HL-60 (cell line): ENCODE measurements at regions not wholly inside any gene's neighbourhood (a gene's known extent, or its start where the extent isn't known, plus 50 kb on each side); places are given as distances from the start of the nearest gene placed in this dataset.

Experiments
- DNase-seq, 2 experiments: peaks; one replicate each; pipeline ENCODE4 v3.0.0-alpha.2; 2010 to 2020; ENCODE audit warnings: low read depth in 1 of 2, low spot score in 1 of 2
- H3K27ac ChIP-seq: fragments of 250-450 bp; sonication (Bioruptor Pico); replicated peaks from 2 replicates; pipeline ENCODE4 v1.5.1; 2020; ENCODE audit warnings: mild to moderate bottlenecking, moderate library complexity
- H3K27me3 ChIP-seq: fragments of 250-450 bp; sonication (Bioruptor Pico); 2 replicates; pipeline ENCODE4 v1.5.1; 2021; ENCODE audit warnings: mild to moderate bottlenecking, moderate library complexity; ENCODE audit not compliant: insufficient read depth, poor library complexity, severe bottlenecking
- H3K4me3 ChIP-seq: replicated peaks from 2 replicates; pipeline ENCODE4 v1.5.1; 2011; ENCODE audit warnings: mild to moderate bottlenecking, control low read depth, low read length; ENCODE audit not compliant: insufficient read depth
- CTCF ChIP-seq: IDR thresholded peaks from one replicate; pipeline ENCODE4 v1.5.1; 2011; ENCODE audit warnings: low read length, control low read depth, inconsistent platforms; ENCODE audit not compliant: insufficient read depth
- GABPA ChIP-seq: IDR thresholded peaks from 2 replicates; pipeline ENCODE4 v1.6.1; 2012; ENCODE audit warnings: low read depth
- POLR2AphosphoS5 ChIP-seq: IDR thresholded peaks from 2 replicates; pipeline ENCODE4 v1.6.1; 2012; ENCODE audit warnings: low read depth
- SPI1 ChIP-seq: IDR thresholded peaks from 2 replicates; pipeline ENCODE4 v1.6.1; 2012; ENCODE audit warnings: low read depth, mild to moderate bottlenecking, borderline replicate concordance
- TF ChIP-seq, protein P1 (sequence below): IDR thresholded peaks from 2 replicates; pipeline ENCODE4 v1.6.1; 2012; ENCODE audit warnings: low read depth; ENCODE audit not compliant: insufficient replicate concordance

- Histone ChIP-seq H3K4me3 (no peak overlapping the region), H3K27me3 (no peaks in the 10 kb centered on the region), H3K27ac (no peak overlapping the region)
- no peak for TF ChIP-seq CTCF
- TF ChIP-seq GABPA: no peak
- TF ChIP-seq, protein P1, sequence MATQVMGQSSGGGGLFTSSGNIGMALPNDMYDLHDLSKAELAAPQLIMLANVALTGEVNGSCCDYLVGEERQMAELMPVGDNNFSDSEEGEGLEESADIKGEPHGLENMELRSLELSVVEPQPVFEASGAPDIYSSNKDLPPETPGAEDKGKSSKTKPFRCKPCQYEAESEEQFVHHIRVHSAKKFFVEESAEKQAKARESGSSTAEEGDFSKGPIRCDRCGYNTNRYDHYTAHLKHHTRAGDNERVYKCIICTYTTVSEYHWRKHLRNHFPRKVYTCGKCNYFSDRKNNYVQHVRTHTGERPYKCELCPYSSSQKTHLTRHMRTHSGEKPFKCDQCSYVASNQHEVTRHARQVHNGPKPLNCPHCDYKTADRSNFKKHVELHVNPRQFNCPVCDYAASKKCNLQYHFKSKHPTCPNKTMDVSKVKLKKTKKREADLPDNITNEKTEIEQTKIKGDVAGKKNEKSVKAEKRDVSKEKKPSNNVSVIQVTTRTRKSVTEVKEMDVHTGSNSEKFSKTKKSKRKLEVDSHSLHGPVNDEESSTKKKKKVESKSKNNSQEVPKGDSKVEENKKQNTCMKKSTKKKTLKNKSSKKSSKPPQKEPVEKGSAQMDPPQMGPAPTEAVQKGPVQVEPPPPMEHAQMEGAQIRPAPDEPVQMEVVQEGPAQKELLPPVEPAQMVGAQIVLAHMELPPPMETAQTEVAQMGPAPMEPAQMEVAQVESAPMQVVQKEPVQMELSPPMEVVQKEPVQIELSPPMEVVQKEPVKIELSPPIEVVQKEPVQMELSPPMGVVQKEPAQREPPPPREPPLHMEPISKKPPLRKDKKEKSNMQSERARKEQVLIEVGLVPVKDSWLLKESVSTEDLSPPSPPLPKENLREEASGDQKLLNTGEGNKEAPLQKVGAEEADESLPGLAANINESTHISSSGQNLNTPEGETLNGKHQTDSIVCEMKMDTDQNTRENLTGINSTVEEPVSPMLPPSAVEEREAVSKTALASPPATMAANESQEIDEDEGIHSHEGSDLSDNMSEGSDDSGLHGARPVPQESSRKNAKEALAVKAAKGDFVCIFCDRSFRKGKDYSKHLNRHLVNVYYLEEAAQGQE: no peak
- TF ChIP-seq POLR2AphosphoS5: no peak
- TF ChIP-seq SPI1: no peak
- DNase-seq: no peak
Observed at GRCh38 chr4:135277068-135277979, 1075.7 kb upstream of the PABPC4L start.

GRCh38 chr4:135274416-135274815 is 1072.8 kb upstream of the PABPC4L start:
- Histone ChIP-seq H3K27ac (no peak overlapping the region), H3K4me3 (no peak overlapping the region), H3K27me3 (no peaks in the 10 kb centered on the region)
- no peak for TF ChIP-seq GABPA
- TF ChIP-seq SPI1: no peak
- TF ChIP-seq POLR2AphosphoS5: no peak
- TF ChIP-seq CTCF: no peak
- TF ChIP-seq, protein P1: no peak
- DNase-seq: no peak

DNA sequence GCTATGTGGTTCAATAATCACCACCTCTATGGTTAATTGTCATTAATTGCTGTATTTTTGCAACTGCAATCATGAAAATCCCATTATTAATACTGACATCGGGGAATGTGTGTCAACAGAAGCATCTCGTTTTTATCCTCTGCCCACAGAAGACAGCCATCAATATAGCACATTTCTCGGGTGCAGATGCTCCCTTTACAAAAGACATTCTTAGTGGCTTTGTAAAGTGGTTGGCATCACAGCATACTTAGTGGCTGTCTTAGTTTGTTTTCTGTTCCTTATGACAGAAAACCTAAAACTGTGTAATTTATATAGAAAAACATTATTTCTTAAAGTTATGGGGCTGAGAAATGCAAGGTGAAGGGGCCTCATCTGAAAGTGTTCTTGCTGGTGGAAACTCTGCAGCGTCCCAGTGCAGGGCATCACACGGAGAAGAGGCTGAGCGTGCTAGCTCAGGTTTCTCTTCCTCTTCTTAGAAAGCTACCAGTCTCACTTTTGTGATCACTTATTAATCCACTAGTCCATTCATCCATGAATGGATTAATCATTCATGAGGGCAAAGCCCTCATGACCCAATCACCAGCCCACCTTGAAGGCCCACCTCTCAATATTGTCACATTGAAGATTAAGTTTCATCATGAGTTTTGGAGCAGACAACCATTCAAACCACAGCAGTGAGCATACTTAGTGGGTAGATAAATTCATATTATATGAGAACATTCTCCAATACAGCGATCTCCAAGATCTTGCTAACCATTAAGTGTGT is 1067.7 kb upstream of the PABPC4L start:
- Histone ChIP-seq H3K27ac (no peak overlapping the region), H3K27me3 (no peaks in the 10 kb centered on the region), H3K4me3 (no peak overlapping the region)
- TF ChIP-seq CTCF (no peak), POLR2AphosphoS5 (no peak), GABPA (no peak), SPI1 (no peak)
- TF ChIP-seq, protein P1: no peak
- DNase-seq: no peak
